ENCODE measurements at regions not wholly inside any gene's neighbourhood (a gene's known extent, or its start where the extent isn't known, plus 50 kb on each side); places are given as distances from the start of the nearest gene placed in this dataset.

DNA sequence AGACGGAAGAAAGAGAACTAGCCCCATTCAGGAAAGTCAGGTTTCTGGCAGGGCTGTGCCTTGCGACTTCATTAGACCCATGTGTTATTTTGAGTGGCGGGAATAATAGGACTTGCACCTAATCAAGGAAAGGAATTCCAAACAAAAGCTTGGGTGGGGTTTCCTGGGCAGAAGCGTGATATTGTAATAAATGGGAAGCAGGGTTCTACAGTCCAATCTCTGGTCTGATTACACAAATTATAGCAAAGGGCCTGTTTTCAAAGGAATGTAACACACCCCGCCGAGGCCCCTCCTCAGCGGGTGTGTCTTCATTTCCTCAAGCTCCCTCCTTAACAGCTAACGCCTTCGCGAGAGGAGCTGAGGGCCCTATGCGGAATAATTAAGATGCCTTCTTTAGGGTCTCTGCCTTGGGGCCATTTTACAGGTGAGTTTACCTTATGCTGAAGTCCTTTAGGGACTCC lies 396.0 kb upstream of the C2CD4B start:
- Mint-ChIP-seq H3K9me3 (ENCODE audit: insufficient read depth) (no peaks in the 10 kb centered on the region), H3K27ac (no peak overlapping the region), H3K4me1 (no peaks in the 10 kb centered on the region), H3K4me3 (no peak overlapping the region), H3K27me3 (peaks cover 27% of the 10 kb centered on the region)
- Histone ChIP-seq H2AFZ (ENCODE audit: insufficient read depth, low read depth, low read length, poor library complexity, severe bottlenecking) (no peak overlapping the region), H3K9me3 (ENCODE audit: control extremely low read depth in 1 of 3, control insufficient read depth in 2 of 3, insufficient read depth in 1 of 3, low read length in 2 of 3) (no peaks in the 10 kb centered on the region), H3K36me3 (replicated peaks in 1 of 2; ENCODE audit: control extremely low read depth in 1 of 2, control insufficient read depth in 1 of 2, extremely low read depth in 1 of 2, insufficient read depth in 2 of 2, low read length in 1 of 2) (no peaks in the 10 kb centered on the region), H3K4me3 (ENCODE audit: control extremely low read depth in 1 of 5, extremely low read depth in 1 of 5, insufficient read depth in 1 of 5, low read depth in 2 of 5, low read length in 4 of 5) (no peak overlapping the region), H3K27ac (ENCODE audit: low read length in 2 of 2) (no peak overlapping the region), H3K79me2 (ENCODE audit: control insufficient read depth, insufficient read depth, low read length) (no peaks in the 10 kb centered on the region), H3K27me3 (replicated peaks in 1 of 4; ENCODE audit: control extremely low read depth in 1 of 4, control insufficient read depth in 3 of 4, insufficient read depth in 4 of 4, low read length in 3 of 4) (no peaks in the 10 kb centered on the region), H4K20me1 (ENCODE audit: control insufficient read depth, insufficient read depth, low read length, poor library complexity, severe bottlenecking) (no peaks in the 10 kb centered on the region), H3K4me2 (replicated peaks; ENCODE audit: low read depth, low read length, poor library complexity, severe bottlenecking) (no peak overlapping the region), H3K9ac (ENCODE audit: low read length) (no peak overlapping the region), H3K4me1 (ENCODE audit: control insufficient read depth in 2 of 2, insufficient read depth in 2 of 2, low read length in 2 of 2) (no peaks in the 10 kb centered on the region)
- intact Hi-C loops (cut with micrococcal nuclease), result no loop called here
- no peak for DNase-seq
- WGBS (ENCODE audit: insufficient coverage), result 97% methylated on average over 10 of the region's 11 CpGs
- no peak for ATAC-seq (ENCODE audit: low read depth)
- ChIA-PET CTCF (interaction anchor here (1.5 kb wide), 1 partner anchor 11 kb away, joined by 5 read pairs; no protein-coding TSS in a partner anchor), POLR2A (no interaction called here)
- TF ChIP-seq, protein P1, sequence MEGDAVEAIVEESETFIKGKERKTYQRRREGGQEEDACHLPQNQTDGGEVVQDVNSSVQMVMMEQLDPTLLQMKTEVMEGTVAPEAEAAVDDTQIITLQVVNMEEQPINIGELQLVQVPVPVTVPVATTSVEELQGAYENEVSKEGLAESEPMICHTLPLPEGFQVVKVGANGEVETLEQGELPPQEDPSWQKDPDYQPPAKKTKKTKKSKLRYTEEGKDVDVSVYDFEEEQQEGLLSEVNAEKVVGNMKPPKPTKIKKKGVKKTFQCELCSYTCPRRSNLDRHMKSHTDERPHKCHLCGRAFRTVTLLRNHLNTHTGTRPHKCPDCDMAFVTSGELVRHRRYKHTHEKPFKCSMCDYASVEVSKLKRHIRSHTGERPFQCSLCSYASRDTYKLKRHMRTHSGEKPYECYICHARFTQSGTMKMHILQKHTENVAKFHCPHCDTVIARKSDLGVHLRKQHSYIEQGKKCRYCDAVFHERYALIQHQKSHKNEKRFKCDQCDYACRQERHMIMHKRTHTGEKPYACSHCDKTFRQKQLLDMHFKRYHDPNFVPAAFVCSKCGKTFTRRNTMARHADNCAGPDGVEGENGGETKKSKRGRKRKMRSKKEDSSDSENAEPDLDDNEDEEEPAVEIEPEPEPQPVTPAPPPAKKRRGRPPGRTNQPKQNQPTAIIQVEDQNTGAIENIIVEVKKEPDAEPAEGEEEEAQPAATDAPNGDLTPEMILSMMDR (IDR thresholded peaks at IDR 0.05), result no peak
- no peak for TF ChIP-seq EZH2 (IDR thresholded peaks at IDR 0.05; ENCODE audit: borderline replicate concordance, insufficient read depth, low read depth, low read length, poor library complexity, severe bottlenecking)

DNA sequence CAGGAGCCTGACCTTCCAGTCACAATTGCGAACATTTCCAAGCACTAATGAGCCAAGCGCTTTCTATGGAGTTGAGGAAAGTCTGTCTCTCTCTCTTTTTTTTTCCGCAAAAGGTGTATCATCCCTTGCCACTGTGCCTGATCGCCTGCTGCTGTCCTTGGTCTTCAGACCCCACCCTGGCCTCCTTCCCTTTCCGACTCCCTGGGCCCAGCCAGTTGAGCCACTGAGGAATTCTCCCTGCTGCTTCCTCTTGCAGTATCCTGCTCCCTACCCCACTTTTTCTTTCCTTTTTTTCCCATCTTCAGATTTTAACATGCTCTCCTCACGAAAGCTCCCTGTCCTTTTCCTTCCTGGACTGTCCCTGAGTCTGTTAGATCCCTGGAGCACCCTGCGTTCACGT lies 396.5 kb upstream of the C2CD4B start:
- no peaks in the 10 kb centered on the region for H3K4me1 Mint-ChIP-seq
- TF ChIP-seq EZH2 (IDR thresholded peaks at IDR 0.05; ENCODE audit: borderline replicate concordance, insufficient read depth, low read depth, low read length, poor library complexity, severe bottlenecking), result no peak
- TF ChIP-seq, protein P1 (IDR thresholded peaks at IDR 0.05), result no peak
- peaks cover 27% of the 10 kb centered on the region for H3K27me3 Mint-ChIP-seq
- Histone ChIP-seq H3K79me2 (ENCODE audit: control insufficient read depth, insufficient read depth, low read length) (no peaks in the 10 kb centered on the region), H3K4me3 (ENCODE audit: control extremely low read depth in 1 of 5, extremely low read depth in 1 of 5, insufficient read depth in 1 of 5, low read depth in 2 of 5, low read length in 4 of 5) (no peak overlapping the region), H3K36me3 (replicated peaks in 1 of 2; ENCODE audit: control extremely low read depth in 1 of 2, control insufficient read depth in 1 of 2, extremely low read depth in 1 of 2, insufficient read depth in 2 of 2, low read length in 1 of 2) (no peaks in the 10 kb centered on the region), H3K27ac (ENCODE audit: low read length in 2 of 2) (no peak overlapping the region), H3K4me2 (replicated peaks; ENCODE audit: low read depth, low read length, poor library complexity, severe bottlenecking) (no peak overlapping the region), H3K4me1 (ENCODE audit: control insufficient read depth in 2 of 2, insufficient read depth in 2 of 2, low read length in 2 of 2) (no peaks in the 10 kb centered on the region), H4K20me1 (ENCODE audit: control insufficient read depth, insufficient read depth, low read length, poor library complexity, severe bottlenecking) (no peaks in the 10 kb centered on the region), H2AFZ (ENCODE audit: insufficient read depth, low read depth, low read length, poor library complexity, severe bottlenecking) (no peak overlapping the region), H3K9ac (ENCODE audit: low read length) (no peak overlapping the region), H3K27me3 (replicated peaks in 1 of 4; ENCODE audit: control extremely low read depth in 1 of 4, control insufficient read depth in 3 of 4, insufficient read depth in 4 of 4, low read length in 3 of 4) (no peaks in the 10 kb centered on the region), H3K9me3 (ENCODE audit: control extremely low read depth in 1 of 3, control insufficient read depth in 2 of 3, insufficient read depth in 1 of 3, low read length in 2 of 3) (no peaks in the 10 kb centered on the region)
- intact Hi-C loops (cut with micrococcal nuclease), result no loop called here
- ChIA-PET CTCF (interaction anchor here (1.5 kb wide), 1 partner anchor 12 kb away, joined by 5 read pairs; no protein-coding TSS in a partner anchor), POLR2A (no interaction called here)
- ATAC-seq (ENCODE audit: low read depth) (no peak), DNase-seq (no peak)
- H3K4me3 Mint-ChIP-seq, result no peak overlapping the region
- 92% methylated on average over 7 of the region's 8 CpGs for WGBS (ENCODE audit: insufficient coverage)
- H3K27ac Mint-ChIP-seq, result no peak overlapping the region
- no peaks in the 10 kb centered on the region for H3K9me3 Mint-ChIP-seq (ENCODE audit: insufficient read depth)

All from B cell (primary cell).